ENCODE measurements at regions not wholly inside any gene's neighbourhood (a gene's known extent, or its start where the extent isn't known, plus 50 kb on each side); places are given as distances from the start of the nearest gene placed in this dataset.
A peak's percentile ranks its signal among the peaks of the same experiment; 100 is the strongest.

DNA sequence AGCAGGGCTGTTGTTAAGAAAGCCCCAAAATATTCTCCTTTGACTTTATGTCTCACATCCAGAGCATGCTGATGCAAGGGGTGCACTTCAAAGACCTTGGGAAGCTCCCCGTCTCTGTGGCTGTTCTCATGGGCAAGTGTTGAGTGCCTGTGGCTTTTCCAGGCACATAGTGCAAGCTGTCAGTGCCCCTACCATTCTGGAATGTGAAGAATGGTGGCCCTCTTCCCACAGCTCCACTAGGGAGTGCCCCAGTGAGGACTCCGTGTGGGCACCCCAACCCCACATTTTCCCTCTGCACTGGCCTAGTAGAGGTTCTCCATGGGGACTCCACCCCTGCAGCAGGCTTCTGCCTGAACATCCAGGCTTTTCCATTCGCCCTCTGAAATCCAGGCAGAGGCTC is 673.7 kb downstream of the HTR1B start:
- Histone ChIP-seq H3K27ac (no peak overlapping the region), H3K27me3 (ENCODE audit: low read depth) (no peaks in the 10 kb centered on the region)
- intact Hi-C loops (cut with DNase I) = no loop called here

DNA sequence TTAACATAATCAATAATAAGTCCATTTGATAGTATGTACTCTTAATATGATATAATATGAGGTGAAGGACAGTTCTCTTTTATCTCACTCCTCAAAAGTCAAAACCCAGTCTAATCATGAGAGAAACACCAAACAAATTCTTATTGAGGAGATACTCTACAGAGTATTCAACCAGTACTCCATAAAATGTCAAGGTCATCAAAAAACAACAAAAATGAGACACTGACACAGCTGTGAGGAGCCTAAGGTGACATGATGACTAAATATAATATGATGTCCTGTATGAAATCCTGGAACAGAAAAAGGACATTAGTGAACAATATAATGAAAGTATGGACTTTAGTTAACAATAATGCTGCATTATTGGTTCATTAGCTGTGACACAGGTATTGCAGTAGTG is 675.1 kb downstream of the HTR1B start:
- Histone ChIP-seq H3K4me3 (no peak overlapping the region), H3K27ac (no peak overlapping the region), H3K9me3 (no peaks in the 10 kb centered on the region), H3K27me3 (ENCODE audit: low read depth) (no peaks in the 10 kb centered on the region), H3K36me3 (no peaks in the 10 kb centered on the region), H3K4me1 (no peaks in the 10 kb centered on the region)
- no peak for DNase-seq
- no peak for ATAC-seq
- TF ChIP-seq, protein P1, sequence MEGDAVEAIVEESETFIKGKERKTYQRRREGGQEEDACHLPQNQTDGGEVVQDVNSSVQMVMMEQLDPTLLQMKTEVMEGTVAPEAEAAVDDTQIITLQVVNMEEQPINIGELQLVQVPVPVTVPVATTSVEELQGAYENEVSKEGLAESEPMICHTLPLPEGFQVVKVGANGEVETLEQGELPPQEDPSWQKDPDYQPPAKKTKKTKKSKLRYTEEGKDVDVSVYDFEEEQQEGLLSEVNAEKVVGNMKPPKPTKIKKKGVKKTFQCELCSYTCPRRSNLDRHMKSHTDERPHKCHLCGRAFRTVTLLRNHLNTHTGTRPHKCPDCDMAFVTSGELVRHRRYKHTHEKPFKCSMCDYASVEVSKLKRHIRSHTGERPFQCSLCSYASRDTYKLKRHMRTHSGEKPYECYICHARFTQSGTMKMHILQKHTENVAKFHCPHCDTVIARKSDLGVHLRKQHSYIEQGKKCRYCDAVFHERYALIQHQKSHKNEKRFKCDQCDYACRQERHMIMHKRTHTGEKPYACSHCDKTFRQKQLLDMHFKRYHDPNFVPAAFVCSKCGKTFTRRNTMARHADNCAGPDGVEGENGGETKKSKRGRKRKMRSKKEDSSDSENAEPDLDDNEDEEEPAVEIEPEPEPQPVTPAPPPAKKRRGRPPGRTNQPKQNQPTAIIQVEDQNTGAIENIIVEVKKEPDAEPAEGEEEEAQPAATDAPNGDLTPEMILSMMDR (IDR thresholded peaks at IDR 0.05) = no peak
- intact Hi-C loops (cut with DNase I) = no loop called here

More for the DNA sequence above, 673.7 kb downstream of the HTR1B start:
- ATAC-seq (no peak), DNase-seq (no peak)
- Histone ChIP-seq H3K4me1 (no peaks in the 10 kb centered on the region), H3K36me3 (no peaks in the 10 kb centered on the region), H3K4me3 (no peak overlapping the region), H3K9me3 (no peaks in the 10 kb centered on the region)
- TF ChIP-seq, protein P1 (IDR thresholded peaks at IDR 0.05) = no peak

DNA sequence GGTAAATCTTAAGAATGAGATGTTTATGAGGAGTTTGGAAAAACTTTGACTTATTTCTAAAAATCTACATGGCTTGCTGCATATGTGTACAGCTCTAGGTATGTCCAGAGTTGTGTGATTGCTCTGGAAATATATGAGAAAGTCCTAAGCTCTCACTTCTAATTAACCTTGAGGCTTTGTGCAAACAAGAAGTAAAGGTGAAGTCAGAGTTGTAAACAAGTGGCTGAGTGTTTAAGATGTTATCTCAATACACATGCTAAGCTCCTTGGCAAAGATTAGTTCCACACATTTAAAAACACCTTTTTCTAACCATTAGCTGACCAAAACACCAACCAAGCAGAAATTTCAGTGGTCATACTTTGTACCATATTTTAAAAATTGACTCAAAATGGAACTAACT is 684.2 kb downstream of the HTR1B start:
- no peak overlapping the region for H3K27ac ChIP-seq
- DNase-seq (no peak), ATAC-seq (no peak)
- TF ChIP-seq, protein P1 (IDR thresholded peaks at IDR 0.05) = no peak
- H3K9me3 ChIP-seq = no peaks in the 10 kb centered on the region
- no peaks in the 10 kb centered on the region for H3K4me1 ChIP-seq
- no peak overlapping the region for H3K4me3 ChIP-seq
- H3K27me3 ChIP-seq (ENCODE audit: low read depth) = no peaks in the 10 kb centered on the region
- intact Hi-C loops (cut with DNase I) = no loop called here
- H3K36me3 ChIP-seq = no peaks in the 10 kb centered on the region

DNA sequence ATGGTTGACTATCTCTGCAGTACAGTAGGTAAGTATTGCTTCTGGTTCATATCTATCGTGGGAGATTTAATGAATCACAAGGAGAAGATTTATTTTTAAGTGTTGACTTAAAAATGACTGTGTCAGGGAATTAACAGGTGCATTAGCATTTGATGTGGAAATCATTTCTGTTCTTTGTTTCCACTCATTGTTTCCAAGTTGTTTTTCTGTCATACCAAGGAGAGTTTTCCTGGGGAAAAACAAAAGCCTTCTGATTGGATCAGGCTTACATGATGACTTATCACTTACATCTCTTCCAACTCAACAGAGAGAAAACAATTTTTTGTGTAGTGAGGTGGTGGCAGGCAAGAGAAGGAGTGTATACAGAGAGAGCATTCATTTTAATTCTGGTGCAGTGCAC is 686.4 kb downstream of the HTR1B start:
- TF ChIP-seq, protein P1 (IDR thresholded peaks at IDR 0.05) = no peak
- Histone ChIP-seq H3K9me3 (no peaks in the 10 kb centered on the region), H3K27ac (no peak overlapping the region), H3K4me1 (no peaks in the 10 kb centered on the region), H3K36me3 (no peaks in the 10 kb centered on the region), H3K4me3 (no peak overlapping the region), H3K27me3 (ENCODE audit: low read depth) (no peaks in the 10 kb centered on the region)
- intact Hi-C loops (cut with DNase I) = no loop called here
- DNase-seq = no peak
- no peak for ATAC-seq

DNA sequence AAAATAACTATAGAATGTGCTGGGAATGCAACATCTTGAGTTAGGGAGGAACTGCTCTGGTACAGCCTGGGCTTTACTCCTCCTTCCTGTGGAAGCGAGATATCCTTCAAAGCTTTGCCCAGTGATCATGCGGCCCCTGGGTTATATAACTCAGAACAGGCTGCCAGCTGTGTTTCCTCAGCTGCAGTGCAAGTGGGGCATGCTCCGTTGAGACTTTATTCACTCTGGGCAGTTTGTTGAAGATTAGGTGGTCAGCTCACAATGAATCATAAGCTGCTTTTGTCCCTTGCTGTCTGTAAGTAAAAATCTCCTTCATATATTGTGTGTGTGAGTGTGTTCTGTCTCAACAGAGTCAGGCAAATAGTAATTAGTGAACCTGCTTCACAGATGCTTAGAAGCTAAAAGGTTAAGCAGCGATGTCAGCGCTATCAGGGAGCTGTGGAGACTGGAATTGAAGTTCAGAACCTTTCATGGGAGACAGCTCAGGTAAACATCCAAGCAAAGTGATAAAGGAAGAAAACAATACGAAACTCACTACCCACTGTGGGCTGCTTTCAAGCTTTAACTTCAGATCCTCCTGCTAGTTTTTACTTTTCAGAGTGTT is 688.4 kb downstream of the HTR1B start:
- Histone ChIP-seq H3K27me3 (ENCODE audit: low read depth) (no peaks in the 10 kb centered on the region), H3K4me1 (no peaks in the 10 kb centered on the region), H3K27ac (no peak overlapping the region), H3K4me3 (no peak overlapping the region), H3K36me3 (no peaks in the 10 kb centered on the region), H3K9me3 (no peaks in the 10 kb centered on the region)
- peak in 1 of 2 donors; percentile 14 for ATAC-seq
- intact Hi-C loops (cut with DNase I) = no loop called here
- TF ChIP-seq, protein P1 (IDR thresholded peaks at IDR 0.05) = no peak
- DNase-seq = no peak
